ENCODE measurements at regions not wholly inside any gene's neighbourhood (a gene's known extent, or its start where the extent isn't known, plus 50 kb on each side); places are given as distances from the start of the nearest gene placed in this dataset.

GRCh38 chr2:199569336-199569735 is 111.6 kb upstream of the SATB2 start:
- no peak for TF ChIP-seq CTCF (IDR thresholded peaks at IDR 0.05; ENCODE audit: low read depth, low read length, missing control alignments)
- Histone ChIP-seq H3K27me3 (replicated peaks) (no peaks in the 10 kb centered on the region), H3K4me3 (ENCODE audit: low read depth, low read length) (no peak overlapping the region), H3K36me3 (replicated peaks) (no peaks in the 10 kb centered on the region), H3K27ac (no peak overlapping the region)
- no peak for DNase-seq
- in situ Hi-C loops (cut with HindIII; ENCODE audit: low pct_ligation_motif_present, low sequenced_read_pairs), result no loop called here

GRCh38 chr2:199558156-199558555 is 100.4 kb upstream of the SATB2 start:
- Histone ChIP-seq H3K4me3 (ENCODE audit: low read depth, low read length) (no peak overlapping the region), H3K27ac (no peak overlapping the region), H3K36me3 (replicated peaks) (no peaks in the 10 kb centered on the region), H3K27me3 (replicated peaks) (no peaks in the 10 kb centered on the region)
- no peak for TF ChIP-seq CTCF (IDR thresholded peaks at IDR 0.05; ENCODE audit: low read depth, low read length, missing control alignments)
- no peak for DNase-seq
- in situ Hi-C loops (cut with HindIII; ENCODE audit: low pct_ligation_motif_present, low sequenced_read_pairs), result no loop called here

GRCh38 chr2:199556527-199557285 is 99.0 kb upstream of the SATB2 start:
- peak; percentile 7 for DNase-seq
- TF ChIP-seq CTCF (IDR thresholded peaks at IDR 0.05; ENCODE audit: low read depth, low read length, missing control alignments), result no peak
- H3K27me3 ChIP-seq (replicated peaks), result no peaks in the 10 kb centered on the region
- H3K4me3 ChIP-seq (ENCODE audit: low read depth, low read length), result no peak overlapping the region
- in situ Hi-C loops (cut with HindIII; ENCODE audit: low pct_ligation_motif_present, low sequenced_read_pairs), result no loop called here
- no peak overlapping the region for H3K27ac ChIP-seq
- H3K36me3 ChIP-seq (replicated peaks), result no peaks in the 10 kb centered on the region

- no peaks in the 10 kb centered on the region for H3K27me3 ChIP-seq (replicated peaks)
- TF ChIP-seq CTCF (IDR thresholded peaks at IDR 0.05; ENCODE audit: low read depth, low read length, missing control alignments), result no peak
- in situ Hi-C loops (cut with HindIII; ENCODE audit: low pct_ligation_motif_present, low sequenced_read_pairs), result no loop called here
- DNase-seq, result no peak
- H3K27ac ChIP-seq, result no peak overlapping the region
- no peak overlapping the region for H3K4me3 ChIP-seq (ENCODE audit: low read depth, low read length)
- H3K36me3 ChIP-seq (replicated peaks), result no peaks in the 10 kb centered on the region
Observed at GRCh38 chr2:199554026-199554425, 96.3 kb upstream of the SATB2 start.

- in situ Hi-C loops (cut with HindIII; ENCODE audit: low pct_ligation_motif_present, low sequenced_read_pairs), result no loop called here
- Histone ChIP-seq H3K27me3 (replicated peaks) (no peaks in the 10 kb centered on the region), H3K27ac (no peak overlapping the region), H3K36me3 (replicated peaks) (no peaks in the 10 kb centered on the region), H3K4me3 (ENCODE audit: low read depth, low read length) (no peak overlapping the region)
- no peak for TF ChIP-seq CTCF (IDR thresholded peaks at IDR 0.05; ENCODE audit: low read depth, low read length, missing control alignments)
- DNase-seq, result no peak
Observed at GRCh38 chr2:199552141-199552540, 94.4 kb upstream of the SATB2 start.
